ENCODE measurements at regions not wholly inside any gene's neighbourhood (a gene's known extent, or its start where the extent isn't known, plus 50 kb on each side); places are given as distances from the start of the nearest gene placed in this dataset.

- TF ChIP-seq CTCF (IDR thresholded peaks at IDR 0.05) (no peak), POLR2A (IDR thresholded peaks at IDR 0.05) (no peak), POLR2AphosphoS5 (IDR thresholded peaks at IDR 0.05) (no peak)
These were observed 780.4 kb downstream of the MECOM start for GRCh38 chr3:168883145-168883544.

Data from suprapubic skin (tissue), 4 donors.